ENCODE measurements at regions not wholly inside any gene's neighbourhood (a gene's known extent, or its start where the extent isn't known, plus 50 kb on each side); places are given as distances from the start of the nearest gene placed in this dataset.
"Not testable (repeated sequence)": the region's sequence is repeated elsewhere in the genome, so short reads cannot be mapped to it uniquely, and the experiment has no call there.

DNA sequence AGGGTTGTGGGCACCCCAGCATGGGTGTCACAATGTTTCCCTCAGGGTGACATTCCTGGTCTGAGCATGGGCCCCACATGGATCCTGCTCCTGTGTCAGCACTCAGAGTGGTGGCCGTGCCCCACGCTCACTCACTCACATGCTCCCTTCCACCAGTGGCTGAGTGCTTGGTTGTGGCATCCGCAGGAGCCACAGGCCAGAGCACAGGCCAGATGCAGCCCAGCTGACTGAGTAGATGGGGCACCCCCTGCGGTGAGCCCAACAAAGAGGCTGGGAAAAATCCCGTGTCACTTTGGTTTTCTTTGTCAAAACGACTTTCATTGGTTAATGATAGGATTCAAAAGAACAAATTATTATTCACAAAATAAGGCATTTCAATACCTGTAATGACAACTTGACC lies 204.6 kb upstream of the ANXA10 start:
- H3K27me3 Mint-ChIP-seq (ENCODE audit: low read depth) = peaks cover 7% of the 10 kb centered on the region
- peaks cover 5% of the 10 kb centered on the region for H3K9me3 Mint-ChIP-seq (ENCODE audit: low read depth)

DNA sequence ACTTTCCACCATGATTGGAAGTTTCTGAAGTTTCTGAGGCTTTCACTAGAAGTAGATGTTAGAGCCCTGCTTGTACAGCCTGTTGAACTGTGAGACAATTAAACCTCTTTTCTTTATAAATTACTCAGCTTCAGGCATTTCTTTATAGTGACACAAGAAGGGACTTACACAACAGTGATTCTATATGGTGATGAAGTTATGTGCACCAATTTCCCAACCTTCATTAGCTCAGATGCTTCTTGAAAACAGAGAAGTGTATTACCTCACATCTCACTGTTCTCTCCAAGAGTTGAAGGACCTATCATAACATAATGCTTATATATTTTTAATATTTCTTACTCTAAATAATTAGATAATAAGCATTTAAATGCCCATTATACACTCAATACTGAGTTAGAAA lies 202.1 kb upstream of the ANXA10 start:
- Mint-ChIP-seq H3K36me3 (ENCODE audit: low read depth) (no peaks in the 10 kb centered on the region), H3K4me1 (ENCODE audit: low read depth) (no peaks in the 10 kb centered on the region), H3K27me3 (ENCODE audit: low read depth) (peaks cover 4% of the 10 kb centered on the region), H3K9me3 (ENCODE audit: low read depth) (peaks cover 5% of the 10 kb centered on the region), H3K27ac (ENCODE audit: unreplicated experiment) (no peak overlapping the region), H3K4me3 (ENCODE audit: unreplicated experiment) (no peak overlapping the region)
- TF ChIP-seq CTCF (IDR thresholded peaks at IDR 0.05) = no peak
- DNase-seq (ENCODE audit: low spot score) = no peak

More for the DNA sequence above, 204.6 kb upstream of the ANXA10 start:
- Mint-ChIP-seq H3K36me3 (ENCODE audit: low read depth) (no peaks in the 10 kb centered on the region), H3K27ac (ENCODE audit: unreplicated experiment) (no peak overlapping the region), H3K4me3 (ENCODE audit: unreplicated experiment) (no peak overlapping the region), H3K4me1 (ENCODE audit: low read depth) (no peaks in the 10 kb centered on the region)
- no peak for TF ChIP-seq CTCF (IDR thresholded peaks at IDR 0.05)
- no peak for DNase-seq (ENCODE audit: low spot score)

DNA sequence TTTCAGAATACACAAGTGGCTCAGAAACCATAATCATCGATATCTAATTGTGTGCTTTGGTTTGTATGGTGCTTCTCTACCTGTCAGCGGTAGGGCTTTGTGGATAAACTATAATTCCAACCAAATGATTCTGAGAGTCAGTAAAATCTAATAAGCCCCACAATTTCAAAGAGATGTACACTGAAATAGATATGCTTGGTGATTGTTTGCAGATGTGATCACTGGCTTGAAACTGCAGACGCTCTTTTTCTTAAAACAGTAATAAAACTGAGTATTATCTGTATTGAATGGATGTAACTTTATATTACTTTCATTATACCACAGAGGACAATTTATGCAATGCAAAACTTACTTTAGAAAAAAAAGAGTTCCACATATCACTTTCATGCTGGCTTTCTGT lies 198.8 kb upstream of the ANXA10 start:
- no peak for TF ChIP-seq CTCF (IDR thresholded peaks at IDR 0.05)
- Mint-ChIP-seq H3K36me3 (ENCODE audit: low read depth) (no peaks in the 10 kb centered on the region), H3K4me3 (ENCODE audit: unreplicated experiment) (no peak overlapping the region), H3K27me3 (ENCODE audit: low read depth) (peaks cover 4% of the 10 kb centered on the region), H3K4me1 (ENCODE audit: low read depth) (peaks cover 9% of the 10 kb centered on the region), H3K9me3 (ENCODE audit: low read depth) (peaks cover 5% of the 10 kb centered on the region), H3K27ac (ENCODE audit: unreplicated experiment) (no peak overlapping the region)
- no peak for DNase-seq (ENCODE audit: low spot score)

DNA sequence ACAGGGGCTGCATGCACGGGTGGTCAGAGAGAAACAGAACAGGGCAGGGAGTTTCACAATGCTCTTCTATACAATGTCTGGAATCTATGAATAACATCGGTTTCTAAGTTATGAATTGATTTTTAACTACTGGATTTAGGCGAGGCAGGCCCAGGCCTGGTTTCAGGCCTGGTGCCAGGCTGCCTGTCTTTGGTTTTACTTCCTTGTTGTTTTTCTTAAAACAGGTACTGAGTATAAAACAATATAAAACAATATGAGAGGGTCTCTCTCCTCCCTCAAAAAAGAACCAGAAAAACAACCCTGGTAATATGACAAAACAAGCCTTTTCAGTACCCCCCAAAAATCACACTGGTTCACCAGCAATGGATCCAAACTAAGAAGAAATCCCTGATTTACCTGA lies 196.1 kb upstream of the ANXA10 start:
- not testable (repeated sequence) for DNase-seq (ENCODE audit: low spot score); H3K4me3 Mint-ChIP-seq (ENCODE audit: unreplicated experiment); H3K27ac Mint-ChIP-seq (ENCODE audit: unreplicated experiment); H3K27me3 Mint-ChIP-seq (ENCODE audit: low read depth); H3K4me1 Mint-ChIP-seq (ENCODE audit: low read depth); H3K9me3 Mint-ChIP-seq (ENCODE audit: low read depth); H3K36me3 Mint-ChIP-seq (ENCODE audit: low read depth)

DNA sequence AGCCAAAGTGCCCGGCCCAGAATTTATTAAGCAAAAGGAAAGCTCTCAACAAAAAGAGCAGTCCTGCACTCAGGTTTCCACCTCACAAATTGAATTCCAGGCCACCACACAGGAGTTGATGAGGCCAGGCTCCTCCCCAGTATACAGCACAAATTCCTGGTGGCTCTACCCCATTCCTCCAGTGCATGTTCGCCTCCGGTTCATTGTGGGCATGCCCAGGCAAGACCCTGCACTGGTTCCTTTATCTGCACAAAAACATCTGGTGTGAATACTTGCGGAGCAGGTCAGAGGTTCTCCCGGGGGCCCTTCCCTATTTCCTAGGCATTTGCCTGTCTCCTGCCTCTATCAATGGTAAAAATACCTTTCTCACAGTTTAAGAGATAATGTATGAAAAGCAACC lies 195.2 kb upstream of the ANXA10 start:
- H3K4me3 Mint-ChIP-seq (ENCODE audit: unreplicated experiment) = no peak overlapping the region
- TF ChIP-seq CTCF (IDR thresholded peaks at IDR 0.05) = no peak
- no peak for DNase-seq (ENCODE audit: low spot score)
- H3K4me1 Mint-ChIP-seq (ENCODE audit: low read depth) = peaks cover 9% of the 10 kb centered on the region
- H3K9me3 Mint-ChIP-seq (ENCODE audit: low read depth) = no peaks in the 10 kb centered on the region
- H3K27ac Mint-ChIP-seq (ENCODE audit: unreplicated experiment) = peak overlapping the region; percentile 2
- no peaks in the 10 kb centered on the region for H3K36me3 Mint-ChIP-seq (ENCODE audit: low read depth)
- H3K27me3 Mint-ChIP-seq (ENCODE audit: low read depth) = peaks cover 6% of the 10 kb centered on the region

DNA sequence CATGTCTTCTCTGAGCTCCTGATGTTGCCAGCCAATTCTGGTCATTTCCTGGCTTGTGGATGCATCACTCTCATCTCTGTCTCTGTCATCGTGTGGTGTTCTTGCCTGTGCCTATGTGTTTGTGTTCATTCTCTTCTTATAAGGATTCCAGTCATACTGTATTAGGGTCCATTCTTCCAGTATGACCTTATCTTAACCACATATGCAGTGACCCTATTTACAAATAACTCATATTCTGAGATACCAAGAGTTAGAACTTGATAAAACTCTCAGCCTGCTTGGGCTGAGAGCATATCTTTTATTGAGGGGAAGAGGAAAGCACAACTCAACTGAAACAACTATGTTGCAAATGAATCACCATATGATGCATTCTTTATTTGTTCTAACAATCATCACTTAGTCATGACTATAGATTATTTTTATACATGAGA lies 189.0 kb upstream of the ANXA10 start:
- TF ChIP-seq CTCF (IDR thresholded peaks at IDR 0.05) = no peak
- no peak for DNase-seq (ENCODE audit: low spot score)
- Mint-ChIP-seq H3K27me3 (ENCODE audit: low read depth) (peaks cover 6% of the 10 kb centered on the region), H3K4me1 (ENCODE audit: low read depth) (peaks cover 4% of the 10 kb centered on the region), H3K4me3 (ENCODE audit: unreplicated experiment) (no peak overlapping the region), H3K9me3 (ENCODE audit: low read depth) (peaks cover 6% of the 10 kb centered on the region), H3K36me3 (ENCODE audit: low read depth) (no peaks in the 10 kb centered on the region), H3K27ac (ENCODE audit: unreplicated experiment) (no peak overlapping the region)
